Activated CD8-positive, alpha-beta memory T cell treated with anti-CD3 and anti-CD28 coated beads, Interleukin-2, amount 50 U/mL, for 1 hour (primary cell): ENCODE measurements at regions not wholly inside any gene's neighbourhood (a gene's known extent, or its start where the extent isn't known, plus 50 kb on each side); places are given as distances from the start of the nearest gene placed in this dataset.
"Not testable (repeated sequence)": the region's sequence is repeated elsewhere in the genome, so short reads cannot be mapped to it uniquely, and the experiment has no call there.

Experiments used
- DNase-seq: peaks from one replicate; pipeline ENCODE4 v3.0.0-alpha.2; 2020; ENCODE audit errors: extremely low read depth

- DNase-seq: no peak
These were observed 625.2 kb downstream of the EPM2A start for GRCh38 chr6:145110109-145110508.

GRCh38 chr6:145111407-145111806 lies 623.9 kb downstream of the EPM2A start:
- DNase-seq: not testable (repeated sequence)

GRCh38 chr6:145112711-145113148 lies 622.6 kb downstream of the EPM2A start:
- DNase-seq: no peak

- DNase-seq: no peak
These were observed 619.7 kb downstream of the EPM2A start for GRCh38 chr6:145115638-145116037.

- no peak for DNase-seq
These were observed 618.6 kb downstream of the EPM2A start for GRCh38 chr6:145116591-145117178.

- no peak for DNase-seq
These were observed 617.1 kb downstream of the EPM2A start for GRCh38 chr6:145118224-145118623.

- no peak for DNase-seq
These were observed 616.2 kb downstream of the EPM2A start for GRCh38 chr6:145119081-145119480.

- no peak for DNase-seq
These were observed 602.6 kb downstream of the EPM2A start for GRCh38 chr6:145132709-145133108.

- DNase-seq: no peak
These were observed 599.6 kb downstream of the EPM2A start for GRCh38 chr6:145135702-145136101.

GRCh38 chr6:145137425-145137824 lies 597.9 kb downstream of the EPM2A start:
- no peak for DNase-seq

- no peak for DNase-seq
These were observed 596.7 kb downstream of the EPM2A start for GRCh38 chr6:145138469-145139139.

GRCh38 chr6:145139140-145139850 lies 596.0 kb downstream of the EPM2A start:
- no peak for DNase-seq

- no peak for DNase-seq
These were observed 595.4 kb downstream of the EPM2A start for GRCh38 chr6:145139895-145140294.

- no peak for DNase-seq
These were observed 593.7 kb downstream of the EPM2A start for GRCh38 chr6:145141572-145141971.

- no peak for DNase-seq
These were observed 592.4 kb downstream of the EPM2A start for GRCh38 chr6:145142958-145143357.

GRCh38 chr6:145143379-145143778 lies 591.9 kb downstream of the EPM2A start:
- DNase-seq: no peak

- DNase-seq: no peak
These were observed 587.8 kb downstream of the EPM2A start for GRCh38 chr6:145147559-145147958.

GRCh38 chr6:145147981-145148749 lies 587.2 kb downstream of the EPM2A start:
- DNase-seq: no peak

- no peak for DNase-seq
These were observed 586.5 kb downstream of the EPM2A start for GRCh38 chr6:145148776-145149175.

- DNase-seq: no peak
These were observed 583.7 kb downstream of the EPM2A start for GRCh38 chr6:145151624-145152023.

GRCh38 chr6:145153495-145153894 lies 581.8 kb downstream of the EPM2A start:
- DNase-seq: no peak

- DNase-seq: no peak
These were observed 579.9 kb downstream of the EPM2A start for GRCh38 chr6:145155411-145155810.
